HG03439 (cell line): ENCODE measurements at regions not wholly inside any gene's neighbourhood (a gene's known extent, or its start where the extent isn't known, plus 50 kb on each side); places are given as distances from the start of the nearest gene placed in this dataset.

Experiments used
- ATAC-seq: cut with Tn5 transposase; IDR thresholded peaks from one replicate; pipeline ENCODE4 v1.9.1; 2021; ENCODE audit warnings: mild to moderate bottlenecking, moderate library complexity; ENCODE audit not compliant: unreplicated experiment

GRCh38 chr22:49210606-49211005, 617.1 kb downstream of the BRD1 start:
- ATAC-seq, result no peak

GRCh38 chr22:49209452-49210195, 618.0 kb downstream of the BRD1 start:
- no peak for ATAC-seq

GRCh38 chr22:49208768-49209252, 618.9 kb downstream of the BRD1 start:
- ATAC-seq, result no peak

GRCh38 chr22:49208004-49208402, 619.7 kb downstream of the BRD1 start:
- ATAC-seq, result no peak

GRCh38 chr22:49207008-49208003, 620.4 kb downstream of the BRD1 start:
- ATAC-seq, result no peak

- ATAC-seq, result no peak
Measured at GRCh38 chr22:49206281-49206680, 621.4 kb downstream of the BRD1 start.

- ATAC-seq, result no peak
Measured at GRCh38 chr22:49205483-49205800, 622.2 kb downstream of the BRD1 start.

- no peak for ATAC-seq
Measured at GRCh38 chr22:49204599-49205482, 622.8 kb downstream of the BRD1 start.

- no peak for ATAC-seq
Measured at GRCh38 chr22:49203859-49204598, 623.6 kb downstream of the BRD1 start.

GRCh38 chr22:49203091-49203858, 624.4 kb downstream of the BRD1 start:
- ATAC-seq, result no peak

GRCh38 chr22:49202226-49202625, 625.4 kb downstream of the BRD1 start:
- no peak for ATAC-seq

- ATAC-seq, result no peak
Measured at GRCh38 chr22:49201046-49201970, 626.4 kb downstream of the BRD1 start.

- no peak for ATAC-seq
Measured at GRCh38 chr22:49199224-49199623, 628.4 kb downstream of the BRD1 start.

GRCh38 chr22:49198705-49199084, 629.0 kb downstream of the BRD1 start:
- ATAC-seq, result no peak

- ATAC-seq, result no peak
Measured at GRCh38 chr22:49197986-49198704, 629.5 kb downstream of the BRD1 start.

- no peak for ATAC-seq
Measured at GRCh38 chr22:49197505-49197904, 630.2 kb downstream of the BRD1 start.

- no peak for ATAC-seq
Measured at GRCh38 chr22:49196046-49196511, 631.6 kb downstream of the BRD1 start.

GRCh38 chr22:49195636-49196035, 632.0 kb downstream of the BRD1 start:
- no peak for ATAC-seq
